ENCODE measurements at regions not wholly inside any gene's neighbourhood (a gene's known extent, or its start where the extent isn't known, plus 50 kb on each side); places are given as distances from the start of the nearest gene placed in this dataset.

DNA sequence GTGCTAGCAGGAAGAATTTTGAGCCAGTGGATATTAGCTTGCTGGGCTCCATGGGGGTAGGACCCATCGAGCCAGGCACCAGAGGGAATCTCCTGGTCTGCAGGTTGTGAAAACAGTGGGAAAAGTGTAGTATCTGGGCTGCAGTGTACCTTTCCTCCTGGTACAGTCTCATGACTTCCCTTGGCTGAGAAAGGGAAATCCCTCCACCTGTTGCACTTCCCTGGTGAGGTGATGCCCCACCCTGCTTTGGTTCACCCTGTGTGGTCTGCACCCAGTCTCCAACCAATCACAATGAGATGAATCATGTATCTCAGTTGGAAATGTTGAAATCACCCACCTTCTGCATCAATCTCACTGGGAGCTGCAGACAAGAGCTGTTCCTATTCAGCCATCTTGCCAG, 341.4 kb upstream of the IRS4 start:
- TF ChIP-seq, protein P1, sequence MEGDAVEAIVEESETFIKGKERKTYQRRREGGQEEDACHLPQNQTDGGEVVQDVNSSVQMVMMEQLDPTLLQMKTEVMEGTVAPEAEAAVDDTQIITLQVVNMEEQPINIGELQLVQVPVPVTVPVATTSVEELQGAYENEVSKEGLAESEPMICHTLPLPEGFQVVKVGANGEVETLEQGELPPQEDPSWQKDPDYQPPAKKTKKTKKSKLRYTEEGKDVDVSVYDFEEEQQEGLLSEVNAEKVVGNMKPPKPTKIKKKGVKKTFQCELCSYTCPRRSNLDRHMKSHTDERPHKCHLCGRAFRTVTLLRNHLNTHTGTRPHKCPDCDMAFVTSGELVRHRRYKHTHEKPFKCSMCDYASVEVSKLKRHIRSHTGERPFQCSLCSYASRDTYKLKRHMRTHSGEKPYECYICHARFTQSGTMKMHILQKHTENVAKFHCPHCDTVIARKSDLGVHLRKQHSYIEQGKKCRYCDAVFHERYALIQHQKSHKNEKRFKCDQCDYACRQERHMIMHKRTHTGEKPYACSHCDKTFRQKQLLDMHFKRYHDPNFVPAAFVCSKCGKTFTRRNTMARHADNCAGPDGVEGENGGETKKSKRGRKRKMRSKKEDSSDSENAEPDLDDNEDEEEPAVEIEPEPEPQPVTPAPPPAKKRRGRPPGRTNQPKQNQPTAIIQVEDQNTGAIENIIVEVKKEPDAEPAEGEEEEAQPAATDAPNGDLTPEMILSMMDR (IDR thresholded peaks at IDR 0.05): no peak
- TF ChIP-seq POLR2A (IDR thresholded peaks at IDR 0.05): no peak

All from upper lobe of left lung (tissue), 4 donors.